Gastrocnemius medialis (tissue), 4 donors: ENCODE measurements at regions not wholly inside any gene's neighbourhood (a gene's known extent, or its start where the extent isn't known, plus 50 kb on each side); places are given as distances from the start of the nearest gene placed in this dataset.

Source experiments
- ATAC-seq, 2 donors: fragments of 150-250 bp; one replicate each; pipeline ENCODE4 v1.9.1; 2016
- DNase-seq, 2 donors: peaks; one replicate each; pipeline ENCODE4 v3.0.0-alpha.2; 2019
- H3K27ac ChIP-seq, 4 donors: fragments of 200-600 bp; sonication (generic); 1 replicate in 1 of 4; 2 replicates in 3 of 4; pipeline ENCODE4 v1.5.1; 2016 to 2018; ENCODE audit warnings: mild to moderate bottlenecking in 2 of 4, moderate library complexity in 1 of 4
- H3K27me3 ChIP-seq, 3 donors: fragments of 200-600 bp; sonication (generic) in 2 of 3; 1 replicate in 1 of 3; 2 replicates in 2 of 3; pipeline versions ENCODE4 v1.5.1 to v1.6.0; 2016 to 2019; ENCODE audit warnings: mild to moderate bottlenecking in 1 of 3, moderate library complexity in 1 of 3
- H3K36me3 ChIP-seq, 2 donors: fragments of 200-600 bp; sonication (generic) in 1 of 2; one replicate each; pipeline ENCODE4 v1.5.1; 2017 to 2018
- H3K4me1 ChIP-seq, 2 donors: fragments of 200-600 bp; sonication (generic) in 1 of 2; one replicate each; pipeline ENCODE4 v1.5.1; 2016 to 2017; ENCODE audit warnings: mild to moderate bottlenecking in 2 of 2
- H3K4me3 ChIP-seq, 4 donors: fragments of 200-600 bp; sonication (generic) in 3 of 4; 1 replicate in 1 of 4; 2 replicates in 3 of 4; pipeline ENCODE4 v1.5.1; 2016 to 2019; ENCODE audit warnings: mild to moderate bottlenecking in 2 of 4
- H3K9me3 ChIP-seq, 3 donors: fragments of 200-600 bp; sonication (generic) in 2 of 3; 1 replicate in 1 of 3; 2 replicates in 2 of 3; pipeline ENCODE4 v1.5.1; 2016 to 2019
- POLR2A ChIP-seq, 2 donors: fragments of 450-650 bp; IDR thresholded peaks; one replicate each; pipeline ENCODE4 v1.6.1; 2017; ENCODE audit warnings: antibody characterized with exemption in 2 of 2, mild to moderate bottlenecking in 2 of 2, moderate library complexity in 2 of 2
- in situ Hi-C, 4 donors: fragments of 200-750 bp; cut with MboI; loops; one replicate each; pipeline versions ENCODE4 v1.15.0 to v1.8.0; 2017; ENCODE audit warnings: low sequenced_read_pairs in 4 of 4
- intact Hi-C: fragments of 100-400 bp; cut with DNase I; formaldehyde crosslinking; loops from one replicate; pipeline ENCODE4 v1.15.1; 2023; ENCODE audit warnings: low total_unique reads
- TF ChIP-seq, protein P1 (sequence below), 5 experiments: fragments of 450-650 bp in 3 of 5; fragments of 200-600 bp in 2 of 5; sonication (generic) in 2 of 5; IDR thresholded peaks in 4 of 5; conservative IDR thresholded peaks in 1 of 5; 1 replicate in 4 of 5; 2 replicates in 1 of 5; pipeline ENCODE4 v1.5.1; 2016 to 2019; ENCODE audit warnings: antibody characterized with exemption in 5 of 5, mild to moderate bottlenecking in 3 of 5, moderate library complexity in 3 of 5

DNA sequence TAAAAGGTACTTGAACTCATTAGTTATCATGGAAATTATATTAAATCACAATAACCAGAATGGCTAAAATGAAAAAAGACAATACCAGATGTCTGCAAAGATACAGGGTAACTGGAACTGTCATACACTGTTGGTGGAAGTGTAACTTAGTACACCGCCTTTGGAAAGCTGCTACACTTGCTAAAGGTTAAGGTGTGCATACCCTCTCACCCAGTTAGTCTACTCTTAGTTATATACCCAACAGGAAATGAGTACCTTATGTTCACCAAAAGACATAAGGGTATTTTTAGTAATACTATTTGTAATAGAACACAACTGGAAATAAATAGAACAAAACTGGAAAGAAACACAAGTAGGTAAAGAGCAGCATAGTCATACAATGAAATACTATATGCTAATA lies 155.8 kb upstream of the THUMPD2 start:
- no peak for TF ChIP-seq POLR2A (IDR thresholded peaks at IDR 0.05)
- TF ChIP-seq, protein P1, sequence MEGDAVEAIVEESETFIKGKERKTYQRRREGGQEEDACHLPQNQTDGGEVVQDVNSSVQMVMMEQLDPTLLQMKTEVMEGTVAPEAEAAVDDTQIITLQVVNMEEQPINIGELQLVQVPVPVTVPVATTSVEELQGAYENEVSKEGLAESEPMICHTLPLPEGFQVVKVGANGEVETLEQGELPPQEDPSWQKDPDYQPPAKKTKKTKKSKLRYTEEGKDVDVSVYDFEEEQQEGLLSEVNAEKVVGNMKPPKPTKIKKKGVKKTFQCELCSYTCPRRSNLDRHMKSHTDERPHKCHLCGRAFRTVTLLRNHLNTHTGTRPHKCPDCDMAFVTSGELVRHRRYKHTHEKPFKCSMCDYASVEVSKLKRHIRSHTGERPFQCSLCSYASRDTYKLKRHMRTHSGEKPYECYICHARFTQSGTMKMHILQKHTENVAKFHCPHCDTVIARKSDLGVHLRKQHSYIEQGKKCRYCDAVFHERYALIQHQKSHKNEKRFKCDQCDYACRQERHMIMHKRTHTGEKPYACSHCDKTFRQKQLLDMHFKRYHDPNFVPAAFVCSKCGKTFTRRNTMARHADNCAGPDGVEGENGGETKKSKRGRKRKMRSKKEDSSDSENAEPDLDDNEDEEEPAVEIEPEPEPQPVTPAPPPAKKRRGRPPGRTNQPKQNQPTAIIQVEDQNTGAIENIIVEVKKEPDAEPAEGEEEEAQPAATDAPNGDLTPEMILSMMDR (IDR thresholded peaks at IDR 0.05 in 4 of 5, conservative IDR thresholded peaks at IDR 0.05 in 1 of 5) = no peak
- no peaks in the 10 kb centered on the region for H3K27me3 ChIP-seq
- no peak overlapping the region for H3K4me3 ChIP-seq
- H3K4me1 ChIP-seq = no peaks in the 10 kb centered on the region
- DNase-seq (no peak), ATAC-seq (no peak)
- no peak overlapping the region for H3K27ac ChIP-seq
- intact Hi-C loops = no loop called here
- H3K9me3 ChIP-seq = no peaks in the 10 kb centered on the region
- H3K36me3 ChIP-seq = no peaks in the 10 kb centered on the region
- in situ Hi-C loops = no loop called here

DNA sequence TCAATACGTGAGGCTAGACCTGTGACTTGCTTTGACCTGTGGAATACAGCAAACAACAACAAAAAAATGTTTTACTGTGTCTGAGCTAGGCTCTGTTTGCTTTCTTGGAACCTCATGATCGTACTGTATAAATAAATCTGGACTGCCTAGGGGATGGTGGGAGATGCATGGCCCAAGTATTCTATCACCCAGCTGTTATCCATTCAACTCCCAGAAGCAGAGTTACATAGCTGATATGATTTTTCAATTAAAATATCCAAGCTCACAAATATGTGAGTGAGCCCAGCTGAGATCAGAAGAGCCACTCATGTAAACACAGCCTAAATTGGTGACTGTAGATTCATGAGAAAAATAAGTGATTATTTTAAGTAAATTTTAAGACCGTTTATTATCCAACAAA lies 154.1 kb upstream of the THUMPD2 start:
- H3K9me3 ChIP-seq = no peaks in the 10 kb centered on the region
- H3K27me3 ChIP-seq = no peaks in the 10 kb centered on the region
- no peak for ATAC-seq
- H3K36me3 ChIP-seq = no peaks in the 10 kb centered on the region
- in situ Hi-C loops = no loop called here
- no peak for DNase-seq
- H3K4me3 ChIP-seq = no peak overlapping the region
- no peak overlapping the region for H3K27ac ChIP-seq
- intact Hi-C loops = no loop called here
- TF ChIP-seq, protein P1 (IDR thresholded peaks at IDR 0.05 in 4 of 5, conservative IDR thresholded peaks at IDR 0.05 in 1 of 5) = no peak
- TF ChIP-seq POLR2A (IDR thresholded peaks at IDR 0.05) = no peak
- no peaks in the 10 kb centered on the region for H3K4me1 ChIP-seq

- in situ Hi-C loops = no loop called here
- DNase-seq = no peak
- Histone ChIP-seq H3K27me3 (no peaks in the 10 kb centered on the region), H3K36me3 (no peaks in the 10 kb centered on the region), H3K4me1 (no peaks in the 10 kb centered on the region), H3K27ac (no peak overlapping the region), H3K4me3 (no peak overlapping the region), H3K9me3 (no peaks in the 10 kb centered on the region)
- TF ChIP-seq POLR2A (IDR thresholded peaks at IDR 0.05) = no peak
- TF ChIP-seq, protein P1 (IDR thresholded peaks at IDR 0.05 in 4 of 5, conservative IDR thresholded peaks at IDR 0.05 in 1 of 5) = no peak
- ATAC-seq = no peak
- intact Hi-C loops = no loop called here
These were observed 153.1 kb upstream of the THUMPD2 start for GRCh38 chr2:39932198-39932597.

DNA sequence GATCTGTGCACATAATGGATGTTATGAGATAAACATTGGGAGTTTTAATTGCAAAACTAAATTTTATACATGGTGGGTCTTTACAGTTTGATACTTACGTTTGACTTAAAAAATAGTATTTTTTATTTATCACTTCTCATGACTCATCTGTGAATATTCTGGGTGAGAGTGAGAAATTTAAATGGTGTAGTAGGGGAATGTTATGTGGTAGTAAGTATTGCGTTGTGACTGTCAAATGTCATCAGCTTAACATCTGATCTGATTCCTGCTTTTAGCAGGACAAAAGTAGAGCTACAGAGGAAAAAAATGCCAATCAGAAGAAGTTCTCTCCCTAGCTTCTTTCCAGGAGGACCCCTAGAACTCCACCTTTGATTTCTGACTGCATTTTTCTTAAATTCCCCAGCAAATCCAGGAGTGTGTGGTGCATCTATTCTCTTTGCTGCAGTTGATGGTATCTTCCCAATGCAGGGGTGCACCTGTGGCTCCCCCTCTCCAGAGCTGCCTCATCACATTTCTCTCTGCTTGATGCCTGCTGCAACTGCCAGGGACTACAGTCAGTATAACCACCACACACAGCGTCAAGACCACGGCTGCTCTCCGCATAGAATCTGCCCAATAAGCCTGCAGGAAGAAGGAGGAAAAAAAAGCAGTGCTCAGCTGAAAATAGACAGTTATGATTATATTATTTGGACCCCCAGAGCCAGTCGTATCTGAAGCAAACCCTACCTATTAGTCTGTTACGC lies 151.3 kb upstream of the THUMPD2 start:
- no peak for TF ChIP-seq POLR2A (IDR thresholded peaks at IDR 0.05)
- TF ChIP-seq, protein P1 (IDR thresholded peaks at IDR 0.05 in 4 of 5, conservative IDR thresholded peaks at IDR 0.05 in 1 of 5) = no peak
- DNase-seq (no peak), ATAC-seq (no peak)
- intact Hi-C loops (no loop called here), in situ Hi-C loops (no loop called here)
- Histone ChIP-seq H3K27ac (no peak overlapping the region), H3K36me3 (no peaks in the 10 kb centered on the region), H3K27me3 (no peaks in the 10 kb centered on the region), H3K9me3 (no peaks in the 10 kb centered on the region), H3K4me3 (no peak overlapping the region), H3K4me1 (no peaks in the 10 kb centered on the region)

DNA sequence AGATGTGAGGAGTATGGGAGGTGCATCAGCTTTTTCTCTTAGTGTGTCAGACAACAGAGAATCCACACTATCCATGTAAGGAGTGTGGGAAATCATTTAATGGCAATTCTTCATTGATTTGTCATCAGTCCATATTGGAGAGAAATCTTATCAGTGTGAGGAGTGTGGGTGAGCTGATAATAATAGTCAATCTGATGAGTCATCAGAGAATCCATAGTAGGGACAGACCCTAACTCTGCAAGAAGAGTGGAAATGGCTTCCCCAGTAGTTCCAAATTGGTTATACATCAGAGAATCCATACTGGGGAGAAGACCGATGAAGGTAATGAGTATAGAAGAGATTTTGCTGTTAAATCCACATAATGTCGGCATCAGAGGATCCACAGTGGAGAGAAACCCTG lies 150.5 kb upstream of the THUMPD2 start:
- in situ Hi-C loops = loop anchor here in 1 of 4 donors (10.0 kb wide), 1 partner anchor 625 kb away; no protein-coding TSS in a partner anchor

More for the DNA sequence above, 150.5 kb upstream of the THUMPD2 start:
- Histone ChIP-seq H3K9me3 (no peaks in the 10 kb centered on the region), H3K27me3 (no peaks in the 10 kb centered on the region), H3K36me3 (no peaks in the 10 kb centered on the region), H3K4me1 (no peaks in the 10 kb centered on the region), H3K4me3 (no peak overlapping the region), H3K27ac (no peak overlapping the region)
- DNase-seq = no peak
- ATAC-seq = no peak
- intact Hi-C loops = no loop called here
- TF ChIP-seq, protein P1 (IDR thresholded peaks at IDR 0.05 in 4 of 5, conservative IDR thresholded peaks at IDR 0.05 in 1 of 5) = no peak
